ENCODE measurements at regions not wholly inside any gene's neighbourhood (a gene's known extent, or its start where the extent isn't known, plus 50 kb on each side); places are given as distances from the start of the nearest gene placed in this dataset.

GRCh38 chr13:59330764-59331163 is 833.0 kb downstream of the DIAPH3 start:
- no peak for TF ChIP-seq EZH2 (IDR thresholded peaks at IDR 0.05; ENCODE audit: borderline replicate concordance, low read depth, low read length, poor library complexity, severe bottlenecking)
- no peak for TF ChIP-seq CTCF (conservative IDR thresholded peaks at IDR 0.05; ENCODE audit: low read depth, low read length)
- ChIA-PET CTCF (interaction anchor here (0.7 kb wide), 1 partner anchor 844 kb away, joined by 4 read pairs; no protein-coding TSS in a partner anchor), POLR2A (ENCODE audit: low non-redundant PET) (no interaction called here)
- intact Hi-C loops (cut with micrococcal nuclease; ENCODE audit: unreplicated experiment), result no loop called here
- DNase-seq (ENCODE audit: low spot score), result no peak
- Histone ChIP-seq H3K27me3 (replicated peaks; ENCODE audit: insufficient read depth, low read depth, low read length, poor library complexity) (no peaks in the 10 kb centered on the region), H3K27ac (ENCODE audit: low read depth, low read length, poor library complexity, severe bottlenecking) (no peak overlapping the region), H3K36me3 (ENCODE audit: insufficient read depth, low read length, poor library complexity, severe bottlenecking) (no peaks in the 10 kb centered on the region), H3K4me3 (ENCODE audit: low read depth, low read length, poor library complexity, severe bottlenecking) (no peak overlapping the region), H3K9me3 (ENCODE audit: low read depth, low read length, poor library complexity, severe bottlenecking) (no peaks in the 10 kb centered on the region), H3K4me1 (ENCODE audit: insufficient read depth, low read length, poor library complexity, severe bottlenecking) (no peaks in the 10 kb centered on the region)
- BruUV-seq (replicated peaks), result no TSS peak

- Histone ChIP-seq H3K36me3 (ENCODE audit: insufficient read depth, low read length, poor library complexity, severe bottlenecking) (no peaks in the 10 kb centered on the region), H3K4me1 (ENCODE audit: insufficient read depth, low read length, poor library complexity, severe bottlenecking) (peaks cover 15% of the 10 kb centered on the region), H3K27me3 (replicated peaks; ENCODE audit: insufficient read depth, low read depth, low read length, poor library complexity) (no peaks in the 10 kb centered on the region), H3K27ac (ENCODE audit: low read depth, low read length, poor library complexity, severe bottlenecking) (no peak overlapping the region), H3K4me3 (ENCODE audit: low read depth, low read length, poor library complexity, severe bottlenecking) (no peak overlapping the region), H3K9me3 (ENCODE audit: low read depth, low read length, poor library complexity, severe bottlenecking) (no peaks in the 10 kb centered on the region)
- ChIA-PET CTCF (no interaction called here), POLR2A (ENCODE audit: low non-redundant PET) (no interaction called here)
- no peak for DNase-seq (ENCODE audit: low spot score)
- TF ChIP-seq CTCF (conservative IDR thresholded peaks at IDR 0.05; ENCODE audit: low read depth, low read length), result no peak
- no peak for TF ChIP-seq EZH2 (IDR thresholded peaks at IDR 0.05; ENCODE audit: borderline replicate concordance, low read depth, low read length, poor library complexity, severe bottlenecking)
- no TSS peak for BruUV-seq (replicated peaks)
- intact Hi-C loops (cut with micrococcal nuclease; ENCODE audit: unreplicated experiment), result no loop called here
Observed at GRCh38 chr13:59332966-59333365, 830.8 kb downstream of the DIAPH3 start.

DNA sequence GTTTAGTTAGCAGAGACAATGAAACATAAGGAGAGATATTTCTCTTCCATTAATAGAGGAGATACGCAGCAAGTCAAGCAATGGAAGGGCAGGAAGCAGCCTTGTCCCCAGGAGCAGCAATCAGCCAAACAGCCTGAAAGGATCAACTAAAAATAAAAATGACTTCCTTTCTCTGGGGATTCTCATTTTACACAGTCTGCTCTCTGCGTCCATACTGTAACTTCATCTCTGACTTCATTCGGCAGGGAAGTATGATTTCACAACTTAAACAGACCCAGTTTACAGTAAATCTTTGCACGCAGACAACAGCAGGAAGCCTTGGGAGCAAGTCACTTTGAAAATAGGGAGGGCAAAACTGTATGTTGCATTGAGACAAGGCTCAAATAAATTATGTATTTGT is 826.7 kb downstream of the DIAPH3 start:
- intact Hi-C loops (cut with micrococcal nuclease; ENCODE audit: unreplicated experiment), result no loop called here
- BruUV-seq (replicated peaks), result no TSS peak
- no peaks in the 10 kb centered on the region for H3K36me3 ChIP-seq (ENCODE audit: insufficient read depth, low read length, poor library complexity, severe bottlenecking)

More for the DNA sequence above, 826.7 kb downstream of the DIAPH3 start:
- TF ChIP-seq EZH2 (IDR thresholded peaks at IDR 0.05; ENCODE audit: borderline replicate concordance, low read depth, low read length, poor library complexity, severe bottlenecking) (no peak), CTCF (conservative IDR thresholded peaks at IDR 0.05; ENCODE audit: low read depth, low read length) (no peak)
- peak overlapping the region; percentile 78 for H3K27ac ChIP-seq (ENCODE audit: low read depth, low read length, poor library complexity, severe bottlenecking)
- ChIA-PET POLR2A (ENCODE audit: low non-redundant PET) (no interaction called here), CTCF (no interaction called here)
- H3K4me3 ChIP-seq (ENCODE audit: low read depth, low read length, poor library complexity, severe bottlenecking), result no peak overlapping the region
- H3K4me1 ChIP-seq (ENCODE audit: insufficient read depth, low read length, poor library complexity, severe bottlenecking), result peaks cover 16% of the 10 kb centered on the region
- peak; percentile 38 for DNase-seq (ENCODE audit: low spot score)
- no peaks in the 10 kb centered on the region for H3K27me3 ChIP-seq (replicated peaks; ENCODE audit: insufficient read depth, low read depth, low read length, poor library complexity)
- no peaks in the 10 kb centered on the region for H3K9me3 ChIP-seq (ENCODE audit: low read depth, low read length, poor library complexity, severe bottlenecking)

All from A673 (cell line).